SK-N-SH treated with all-trans-retinoic acid at 6 μM for 48 hours (cell line): ENCODE measurements at regions not wholly inside any gene's neighbourhood (a gene's known extent, or its start where the extent isn't known, plus 50 kb on each side); places are given as distances from the start of the nearest gene placed in this dataset.

Source experiments
- ARNTL ChIP-seq: fragments of 450-650 bp; formaldehyde crosslinking; IDR thresholded peaks from 2 replicates; pipeline ENCODE4 v1.5.0; 2020; ENCODE audit warnings: low read depth, mild to moderate bottlenecking, moderate library complexity, borderline replicate concordance
- PPARA ChIP-seq: fragments of 250-450 bp; sonication (Bioruptor Pico); IDR thresholded peaks from 2 replicates; pipeline ENCODE4 v1.5.0; 2020; ENCODE audit warnings: mild to moderate bottlenecking, borderline replicate concordance
- RARB ChIP-seq: fragments of 250-450 bp; sonication (Bioruptor Pico); IDR thresholded peaks from 2 replicates; pipeline ENCODE4 v1.8.0; 2021; ENCODE audit warnings: mild to moderate bottlenecking, moderate library complexity
- SNAI2 ChIP-seq: fragments of 250-450 bp; sonication (Bioruptor Pico); IDR thresholded peaks from 2 replicates; pipeline ENCODE4 v1.5.0; 2020; ENCODE audit warnings: mild to moderate bottlenecking, moderate library complexity
- TOX ChIP-seq: fragments of 250-450 bp; sonication (Bioruptor Pico); IDR thresholded peaks from 2 replicates; pipeline ENCODE4 v1.8.0; 2021; ENCODE audit warnings: mild to moderate bottlenecking, moderate library complexity, borderline replicate concordance
- ZC3H10 ChIP-seq: fragments of 250-450 bp; sonication (Bioruptor Pico); IDR thresholded peaks from 2 replicates; pipeline ENCODE4 v1.5.1; 2021; ENCODE audit warnings: mild to moderate bottlenecking, moderate library complexity
- ZFP30 ChIP-seq: fragments of 450-650 bp; formaldehyde crosslinking; IDR thresholded peaks from 2 replicates; pipeline ENCODE4 v1.5.0; 2022; ENCODE audit warnings: mild to moderate bottlenecking, moderate library complexity
- TF ChIP-seq, protein P1 (sequence below): fragments of 250-450 bp; sonication (Bioruptor Pico); IDR thresholded peaks from 2 replicates; pipeline ENCODE4 v1.8.0; 2020; ENCODE audit warnings: mild to moderate bottlenecking, moderate library complexity, borderline replicate concordance
- TF ChIP-seq, protein P2 (sequence below): fragments of 250-450 bp; sonication (Bioruptor Pico); IDR thresholded peaks from 2 replicates; pipeline ENCODE4 v1.5.1; 2020; ENCODE audit warnings: low read depth, mild to moderate bottlenecking, moderate library complexity
- TF ChIP-seq, protein P3 (sequence below): fragments of 250-450 bp; sonication (Bioruptor Pico); IDR thresholded peaks from 2 replicates; pipeline ENCODE4 v1.5.0; 2020; ENCODE audit warnings: mild to moderate bottlenecking, moderate library complexity

DNA sequence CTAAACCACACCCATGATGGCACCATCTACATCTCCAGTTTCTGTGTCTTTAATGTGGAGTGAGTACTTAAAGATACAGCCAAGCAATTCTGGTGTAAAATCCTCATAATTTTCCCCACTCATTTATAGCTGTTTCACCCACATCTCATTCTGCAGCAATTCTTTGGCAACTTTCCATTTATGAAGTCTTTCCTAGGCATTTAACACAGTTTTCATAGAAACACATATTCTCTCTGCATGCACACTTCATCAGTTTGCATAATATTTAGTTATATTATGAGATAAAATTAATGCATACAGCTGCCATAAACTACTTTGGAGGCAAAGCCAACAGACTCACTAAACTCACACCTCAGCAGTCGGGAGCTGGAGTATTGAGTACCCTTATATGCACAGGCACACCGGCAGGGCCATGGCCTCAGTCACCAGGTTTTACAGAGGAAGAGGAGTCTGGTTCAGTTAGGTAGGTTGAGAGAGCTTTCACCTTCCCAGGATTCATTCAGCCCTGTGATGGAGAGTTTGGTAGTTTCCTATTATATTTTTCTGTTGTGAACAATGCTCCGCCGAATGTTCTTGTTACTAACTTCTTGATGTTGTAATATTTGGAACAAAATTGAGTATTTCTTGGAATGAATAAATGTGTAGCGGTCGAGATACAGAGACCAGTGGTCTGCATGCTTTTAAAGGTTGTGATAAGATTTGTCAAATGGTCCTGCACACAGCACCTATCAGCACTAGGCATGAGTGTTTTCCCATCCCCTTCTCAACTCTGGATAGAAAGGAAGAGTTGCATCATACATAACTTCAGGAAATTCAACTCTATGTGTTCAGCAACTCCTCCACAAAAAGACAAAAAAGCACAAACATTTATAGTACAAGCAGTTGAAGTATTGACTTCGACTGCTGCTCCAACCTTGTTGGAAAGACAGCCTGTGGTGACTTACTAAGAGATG, 123.5 kb downstream of the TTC8 start:
- TF ChIP-seq PPARA (CRISPR knock-in tag) (no peak), ARNTL (CRISPR knock-in tag) (no peak), ZC3H10 (no peak), ZFP30 (CRISPR knock-in tag) (no peak), TOX (CRISPR knock-in tag) (no peak), RARB (CRISPR knock-in tag) (no peak), SNAI2 (CRISPR knock-in tag) (no peak)
- TF ChIP-seq, protein P1, sequence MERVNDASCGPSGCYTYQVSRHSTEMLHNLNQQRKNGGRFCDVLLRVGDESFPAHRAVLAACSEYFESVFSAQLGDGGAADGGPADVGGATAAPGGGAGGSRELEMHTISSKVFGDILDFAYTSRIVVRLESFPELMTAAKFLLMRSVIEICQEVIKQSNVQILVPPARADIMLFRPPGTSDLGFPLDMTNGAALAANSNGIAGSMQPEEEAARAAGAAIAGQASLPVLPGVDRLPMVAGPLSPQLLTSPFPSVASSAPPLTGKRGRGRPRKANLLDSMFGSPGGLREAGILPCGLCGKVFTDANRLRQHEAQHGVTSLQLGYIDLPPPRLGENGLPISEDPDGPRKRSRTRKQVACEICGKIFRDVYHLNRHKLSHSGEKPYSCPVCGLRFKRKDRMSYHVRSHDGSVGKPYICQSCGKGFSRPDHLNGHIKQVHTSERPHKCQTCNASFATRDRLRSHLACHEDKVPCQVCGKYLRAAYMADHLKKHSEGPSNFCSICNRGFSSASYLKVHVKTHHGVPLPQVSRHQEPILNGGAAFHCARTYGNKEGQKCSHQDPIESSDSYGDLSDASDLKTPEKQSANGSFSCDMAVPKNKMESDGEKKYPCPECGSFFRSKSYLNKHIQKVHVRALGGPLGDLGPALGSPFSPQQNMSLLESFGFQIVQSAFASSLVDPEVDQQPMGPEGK (CRISPR knock-in tag): no peak
- TF ChIP-seq, protein P2, sequence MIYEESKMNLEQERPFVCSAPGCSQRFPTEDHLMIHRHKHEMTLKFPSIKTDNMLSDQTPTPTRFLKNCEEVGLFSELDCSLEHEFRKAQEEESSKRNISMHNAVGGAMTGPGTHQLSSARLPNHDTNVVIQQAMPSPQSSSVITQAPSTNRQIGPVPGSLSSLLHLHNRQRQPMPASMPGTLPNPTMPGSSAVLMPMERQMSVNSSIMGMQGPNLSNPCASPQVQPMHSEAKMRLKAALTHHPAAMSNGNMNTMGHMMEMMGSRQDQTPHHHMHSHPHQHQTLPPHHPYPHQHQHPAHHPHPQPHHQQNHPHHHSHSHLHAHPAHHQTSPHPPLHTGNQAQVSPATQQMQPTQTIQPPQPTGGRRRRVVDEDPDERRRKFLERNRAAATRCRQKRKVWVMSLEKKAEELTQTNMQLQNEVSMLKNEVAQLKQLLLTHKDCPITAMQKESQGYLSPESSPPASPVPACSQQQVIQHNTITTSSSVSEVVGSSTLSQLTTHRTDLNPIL (CRISPR knock-in tag): no peak
- TF ChIP-seq, protein P3, sequence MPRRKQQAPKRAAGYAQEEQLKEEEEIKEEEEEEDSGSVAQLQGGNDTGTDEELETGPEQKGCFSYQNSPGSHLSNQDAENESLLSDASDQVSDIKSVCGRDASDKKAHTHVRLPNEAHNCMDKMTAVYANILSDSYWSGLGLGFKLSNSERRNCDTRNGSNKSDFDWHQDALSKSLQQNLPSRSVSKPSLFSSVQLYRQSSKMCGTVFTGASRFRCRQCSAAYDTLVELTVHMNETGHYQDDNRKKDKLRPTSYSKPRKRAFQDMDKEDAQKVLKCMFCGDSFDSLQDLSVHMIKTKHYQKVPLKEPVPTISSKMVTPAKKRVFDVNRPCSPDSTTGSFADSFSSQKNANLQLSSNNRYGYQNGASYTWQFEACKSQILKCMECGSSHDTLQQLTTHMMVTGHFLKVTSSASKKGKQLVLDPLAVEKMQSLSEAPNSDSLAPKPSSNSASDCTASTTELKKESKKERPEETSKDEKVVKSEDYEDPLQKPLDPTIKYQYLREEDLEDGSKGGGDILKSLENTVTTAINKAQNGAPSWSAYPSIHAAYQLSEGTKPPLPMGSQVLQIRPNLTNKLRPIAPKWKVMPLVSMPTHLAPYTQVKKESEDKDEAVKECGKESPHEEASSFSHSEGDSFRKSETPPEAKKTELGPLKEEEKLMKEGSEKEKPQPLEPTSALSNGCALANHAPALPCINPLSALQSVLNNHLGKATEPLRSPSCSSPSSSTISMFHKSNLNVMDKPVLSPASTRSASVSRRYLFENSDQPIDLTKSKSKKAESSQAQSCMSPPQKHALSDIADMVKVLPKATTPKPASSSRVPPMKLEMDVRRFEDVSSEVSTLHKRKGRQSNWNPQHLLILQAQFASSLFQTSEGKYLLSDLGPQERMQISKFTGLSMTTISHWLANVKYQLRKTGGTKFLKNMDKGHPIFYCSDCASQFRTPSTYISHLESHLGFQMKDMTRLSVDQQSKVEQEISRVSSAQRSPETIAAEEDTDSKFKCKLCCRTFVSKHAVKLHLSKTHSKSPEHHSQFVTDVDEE (CRISPR knock-in tag): no peak
